ENCODE measurements at regions not wholly inside any gene's neighbourhood (a gene's known extent, or its start where the extent isn't known, plus 50 kb on each side); places are given as distances from the start of the nearest gene placed in this dataset.

- TF ChIP-seq EZH2phosphoT487 (IDR thresholded peaks at IDR 0.05; ENCODE audit: borderline replicate concordance, low read length) (no peak), CTCF (IDR thresholded peaks at IDR 0.05; ENCODE audit: low read depth, low read length, poor library complexity, severe bottlenecking) (no peak)
Observed at GRCh38 chr22:25331050-25331449, 111.6 kb downstream of the CRYBB2 start.
